HG03565 (cell line): ENCODE measurements at regions not wholly inside any gene's neighbourhood (a gene's known extent, or its start where the extent isn't known, plus 50 kb on each side); places are given as distances from the start of the nearest gene placed in this dataset.

Source experiments
- ATAC-seq: cut with Tn5 transposase; IDR thresholded peaks from one replicate; pipeline ENCODE4 v1.9.1; 2021; ENCODE audit warnings: mild to moderate bottlenecking, moderate library complexity; ENCODE audit not compliant: unreplicated experiment

GRCh38 chr9:73548201-73548600 is 396.5 kb downstream of the ANXA1 start:
- ATAC-seq: no peak

- ATAC-seq: no peak
Measured at GRCh38 chr9:73549991-73550390, 398.3 kb downstream of the ANXA1 start.

- ATAC-seq: no peak
Measured at GRCh38 chr9:73553295-73553694, 401.6 kb downstream of the ANXA1 start.

- ATAC-seq: no peak
Measured at GRCh38 chr9:73558471-73558870, 406.8 kb downstream of the ANXA1 start.

- ATAC-seq: no peak
Measured at GRCh38 chr9:73565026-73565425, 413.4 kb downstream of the ANXA1 start.

- no peak for ATAC-seq
Measured at GRCh38 chr9:73565833-73566465, 414.3 kb downstream of the ANXA1 start.

- no peak for ATAC-seq
Measured at GRCh38 chr9:73566627-73567026, 415.0 kb downstream of the ANXA1 start.

GRCh38 chr9:73573235-73573634 is 421.6 kb downstream of the ANXA1 start:
- ATAC-seq: no peak

- ATAC-seq: no peak
Measured at GRCh38 chr9:73575101-73576060, 423.7 kb downstream of the ANXA1 start.

GRCh38 chr9:73577848-73578247 is 426.2 kb downstream of the ANXA1 start:
- no peak for ATAC-seq

- ATAC-seq: no peak
Measured at GRCh38 chr9:73579823-73580222, 428.2 kb downstream of the ANXA1 start.

- ATAC-seq: no peak
Measured at GRCh38 chr9:73583576-73583975, 431.9 kb downstream of the ANXA1 start.

- ATAC-seq: no peak
Measured at GRCh38 chr9:73595036-73595545, 443.4 kb downstream of the ANXA1 start.

GRCh38 chr9:73596321-73596720 is 444.7 kb downstream of the ANXA1 start:
- ATAC-seq: no peak

- no peak for ATAC-seq
Measured at GRCh38 chr9:73597039-73597438, 445.4 kb downstream of the ANXA1 start.

- no peak for ATAC-seq
Measured at GRCh38 chr9:73597771-73598170, 446.1 kb downstream of the ANXA1 start.

- no peak for ATAC-seq
Measured at GRCh38 chr9:73609381-73609780, 457.7 kb downstream of the ANXA1 start.

GRCh38 chr9:73611032-73611431 is 459.4 kb downstream of the ANXA1 start:
- ATAC-seq: no peak

GRCh38 chr9:73613092-73613701 is 461.5 kb downstream of the ANXA1 start:
- ATAC-seq: no peak

GRCh38 chr9:73615557-73615956 is 463.9 kb downstream of the ANXA1 start:
- no peak for ATAC-seq

GRCh38 chr9:73617586-73617985 is 465.9 kb downstream of the ANXA1 start:
- ATAC-seq: no peak

- ATAC-seq: no peak
Measured at GRCh38 chr9:73640971-73641370, 489.3 kb downstream of the ANXA1 start.
